ENCODE measurements at regions not wholly inside any gene's neighbourhood (a gene's known extent, or its start where the extent isn't known, plus 50 kb on each side); places are given as distances from the start of the nearest gene placed in this dataset.

GRCh38 chr5:60277941-60278340, 384.4 kb upstream of the PDE4D start:
- TF ChIP-seq CTCF (conservative IDR thresholded peaks at IDR 0.05; ENCODE audit: low read depth, low read length) (no peak), POLR2A (IDR thresholded peaks at IDR 0.05; ENCODE audit: low read depth, low read length) (no peak), MAZ (IDR thresholded peaks at IDR 0.05; ENCODE audit: borderline replicate concordance, low read depth, low read length) (no peak), FOS (IDR thresholded peaks at IDR 0.05; ENCODE audit: low read depth, low read length) (no peak), BHLHE40 (IDR thresholded peaks at IDR 0.05; ENCODE audit: low read depth, low read length) (no peak), CEBPB (IDR thresholded peaks at IDR 0.05; ENCODE audit: low read depth, low read length) (no peak)
- TF ChIP-seq, protein P1, sequence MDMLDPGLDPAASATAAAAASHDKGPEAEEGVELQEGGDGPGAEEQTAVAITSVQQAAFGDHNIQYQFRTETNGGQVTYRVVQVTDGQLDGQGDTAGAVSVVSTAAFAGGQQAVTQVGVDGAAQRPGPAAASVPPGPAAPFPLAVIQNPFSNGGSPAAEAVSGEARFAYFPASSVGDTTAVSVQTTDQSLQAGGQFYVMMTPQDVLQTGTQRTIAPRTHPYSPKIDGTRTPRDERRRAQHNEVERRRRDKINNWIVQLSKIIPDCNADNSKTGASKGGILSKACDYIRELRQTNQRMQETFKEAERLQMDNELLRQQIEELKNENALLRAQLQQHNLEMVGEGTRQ (IDR thresholded peaks at IDR 0.05; ENCODE audit: low read depth, low read length), result no peak
